ENCODE measurements at regions not wholly inside any gene's neighbourhood (a gene's known extent, or its start where the extent isn't known, plus 50 kb on each side); places are given as distances from the start of the nearest gene placed in this dataset.

- peak; percentile 24; the same call in 1 of the 2 replicates for TF ChIP-seq ATF1 (CRISPR knock-in tag; IDR thresholded peaks at IDR 0.05)
- TF ChIP-seq ZNF841 (CRISPR knock-in tag; IDR thresholded peaks at IDR 0.05; ENCODE audit: borderline replicate concordance) = no peak
- peak; percentile 65; the same call in 1 of the 2 replicates for TF ChIP-seq RFXANK (CRISPR knock-in tag; IDR thresholded peaks at IDR 0.05)
- peak; percentile 20; the same call in 1 of the 2 replicates for TF ChIP-seq ZFP37 (CRISPR knock-in tag; IDR thresholded peaks at IDR 0.05; ENCODE audit: borderline replicate concordance)
- TF ChIP-seq PHF21A (CRISPR knock-in tag; IDR thresholded peaks at IDR 0.05) = peak; percentile 28; the same call in 1 of the 2 replicates
- TF ChIP-seq ONECUT2 (CRISPR knock-in tag; IDR thresholded peaks at IDR 0.05) = peak; percentile 69
- TF ChIP-seq TERF1 (CRISPR knock-in tag; IDR thresholded peaks at IDR 0.05) = no peak
- peak; percentile 47; the same call in 1 of the 2 replicates for TF ChIP-seq RXRA (CRISPR knock-in tag; IDR thresholded peaks at IDR 0.05)
- peak; percentile 88; the same call in 1 of the 2 replicates for TF ChIP-seq ZNF792 (CRISPR knock-in tag; IDR thresholded peaks at IDR 0.05)
- TF ChIP-seq ZNF446 (CRISPR knock-in tag; IDR thresholded peaks at IDR 0.05) = no peak; the same call in 1 of the 2 replicates
- TF ChIP-seq ZNF160 (CRISPR knock-in tag; IDR thresholded peaks at IDR 0.05) = 0 out of 2 replicates have a peak, but pooled peaks have one; percentile 52
- peak; percentile 87 for TF ChIP-seq ZNF362 (CRISPR knock-in tag; IDR thresholded peaks at IDR 0.05; ENCODE audit: borderline replicate concordance)
- TF ChIP-seq NPAS2 (CRISPR knock-in tag; IDR thresholded peaks at IDR 0.05; ENCODE audit: borderline replicate concordance) = no peak
- TF ChIP-seq XRCC5 (optimal IDR thresholded peaks at IDR 0.05; ENCODE audit: low read length) = peak; percentile 56
- peak; percentile 72; the same call in 1 of the 2 replicates for TF ChIP-seq ZHX1 (CRISPR knock-in tag; IDR thresholded peaks at IDR 0.05; ENCODE audit: low read depth)
- TF ChIP-seq MXI1 (IDR thresholded peaks at IDR 0.05; ENCODE audit: borderline replicate concordance, low read depth, low read length) = peak; percentile 45; the same call in 1 of the 3 replicates
- 0 out of 2 replicates have a peak, but pooled peaks have one; percentile 28 for TF ChIP-seq ZNF230 (CRISPR knock-in tag; IDR thresholded peaks at IDR 0.05)
- TF ChIP-seq MAFG (CRISPR knock-in tag; IDR thresholded peaks at IDR 0.05) = no peak
- no peak for TF ChIP-seq NFIC (IDR thresholded peaks at IDR 0.05; ENCODE audit: low read length)
- peak; percentile 44; the same call in 1 of the 2 replicates for TF ChIP-seq SNAPC5 (CRISPR knock-in tag; IDR thresholded peaks at IDR 0.05; ENCODE audit: borderline replicate concordance)
- peak; percentile 74 for TF ChIP-seq UBTF (CRISPR knock-in tag; IDR thresholded peaks at IDR 0.05)
Measured at GRCh38 chr6:27592481-27593199, 119.7 kb upstream of the ZNF184 start (continued).

Measured in HepG2 (cell line).